ENCODE measurements at regions not wholly inside any gene's neighbourhood (a gene's known extent, or its start where the extent isn't known, plus 50 kb on each side); places are given as distances from the start of the nearest gene placed in this dataset.

- TF ChIP-seq CTCF (IDR thresholded peaks at IDR 0.05) (no peak), POLR2A (IDR thresholded peaks at IDR 0.05) (no peak)
These were observed 80.0 kb upstream of the TRIO start for GRCh38 chr5:14063138-14063537.

Measured in testis (tissue), 2 donors.